ENCODE measurements at regions not wholly inside any gene's neighbourhood (a gene's known extent, or its start where the extent isn't known, plus 50 kb on each side); places are given as distances from the start of the nearest gene placed in this dataset.

DNA sequence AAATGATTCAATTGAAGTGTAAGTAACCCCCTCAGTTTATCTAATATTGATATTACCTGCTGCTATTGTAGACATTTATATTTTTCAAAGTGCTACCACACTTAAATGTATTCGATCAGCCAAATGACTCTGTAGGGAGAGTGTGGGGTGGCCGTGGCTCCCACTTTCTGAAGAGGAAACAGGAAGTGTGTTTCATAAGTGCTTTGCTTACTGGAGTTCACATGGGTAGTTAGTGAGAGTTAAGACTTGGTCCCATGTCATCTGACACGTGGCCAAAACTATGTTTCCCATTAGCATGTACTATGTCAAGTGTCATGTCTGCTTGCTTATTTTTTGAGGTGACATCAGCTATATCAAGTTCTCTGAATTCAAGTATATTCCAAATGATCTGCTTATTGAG is 308.1 kb upstream of the GATB start:
- H3K4me1 Mint-ChIP-seq, result peaks cover 27% of the 10 kb centered on the region
- no peak for DNase-seq (ENCODE audit: low spot score)
- H3K9me3 Mint-ChIP-seq, result no peaks in the 10 kb centered on the region
- H3K27ac ChIP-seq, result no peak overlapping the region
- H3K4me3 Mint-ChIP-seq, result no peak overlapping the region
- no peak overlapping the region for H2AFZ ChIP-seq (replicated peaks)
- no peak overlapping the region for H3K27ac Mint-ChIP-seq
- H3K36me3 Mint-ChIP-seq, result no peaks in the 10 kb centered on the region
- H3K27me3 Mint-ChIP-seq (ENCODE audit: insufficient read depth, low read depth), result peaks cover 4% of the 10 kb centered on the region
- peaks cover 6% of the 10 kb centered on the region for H3K4me1 ChIP-seq
- H3K27me3 ChIP-seq, result no peaks in the 10 kb centered on the region
- H3F3A ChIP-seq (ENCODE audit: low read depth), result no peaks in the 10 kb centered on the region
- no peaks in the 10 kb centered on the region for H4K20me1 ChIP-seq (ENCODE audit: low read depth)
- H3K9ac ChIP-seq, result no peak overlapping the region
- no peaks in the 10 kb centered on the region for H3K36me3 ChIP-seq
- no peak overlapping the region for H3K4me3 ChIP-seq
- H3K4me2 ChIP-seq, result no peak overlapping the region
- TF ChIP-seq EZH2phosphoT487 (IDR thresholded peaks at IDR 0.05) (no peak), CTCF (IDR thresholded peaks at IDR 0.05) (no peak), EZH2 (IDR thresholded peaks at IDR 0.05) (no peak)
- no peaks in the 10 kb centered on the region for H3K9me3 ChIP-seq (ENCODE audit: low read depth)
- no peaks in the 10 kb centered on the region for H3K79me2 ChIP-seq (ENCODE audit: low read depth)

DNA sequence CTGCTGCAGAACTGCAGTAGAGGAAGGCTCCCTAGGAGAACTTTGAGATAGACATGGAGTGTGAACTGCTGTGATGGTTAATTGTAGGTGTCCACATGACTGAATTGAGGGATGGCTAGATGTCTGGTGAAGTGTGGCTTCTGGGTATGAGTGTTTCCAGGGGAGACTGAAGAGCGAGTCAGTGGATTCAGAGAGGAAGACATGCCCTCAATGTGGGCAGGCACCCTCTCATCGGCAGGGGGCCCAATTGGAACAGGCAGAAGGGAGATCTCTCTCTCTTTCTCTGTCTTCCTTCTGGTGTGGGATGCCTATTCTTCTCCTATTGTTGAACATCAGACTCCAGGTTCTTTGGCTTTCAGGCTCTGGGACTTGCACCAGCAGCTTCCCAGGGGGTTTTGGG is 304.7 kb upstream of the GATB start:
- Mint-ChIP-seq H3K36me3 (no peaks in the 10 kb centered on the region), H3K27me3 (ENCODE audit: insufficient read depth, low read depth) (peaks cover 2% of the 10 kb centered on the region), H3K4me3 (no peak overlapping the region), H3K9me3 (no peaks in the 10 kb centered on the region), H3K4me1 (no peaks in the 10 kb centered on the region), H3K27ac (no peak overlapping the region)
- DNase-seq (ENCODE audit: low spot score), result no peak
- no peaks in the 10 kb centered on the region for H3K4me1 ChIP-seq
- no peak overlapping the region for H3K27ac ChIP-seq
- H3K9me3 ChIP-seq (ENCODE audit: low read depth), result no peaks in the 10 kb centered on the region
- no peak overlapping the region for H3K4me2 ChIP-seq
- no peaks in the 10 kb centered on the region for H4K20me1 ChIP-seq (ENCODE audit: low read depth)
- no peak for TF ChIP-seq EZH2 (IDR thresholded peaks at IDR 0.05)
- no peak for TF ChIP-seq EZH2phosphoT487 (IDR thresholded peaks at IDR 0.05)
- TF ChIP-seq CTCF (IDR thresholded peaks at IDR 0.05), result no peak
- no peak overlapping the region for H2AFZ ChIP-seq (replicated peaks)
- no peak overlapping the region for H3K4me3 ChIP-seq
- no peaks in the 10 kb centered on the region for H3F3A ChIP-seq (ENCODE audit: low read depth)
- no peaks in the 10 kb centered on the region for H3K27me3 ChIP-seq
- H3K9ac ChIP-seq, result no peak overlapping the region
- H3K36me3 ChIP-seq, result no peaks in the 10 kb centered on the region
- H3K79me2 ChIP-seq (ENCODE audit: low read depth), result no peaks in the 10 kb centered on the region

DNA sequence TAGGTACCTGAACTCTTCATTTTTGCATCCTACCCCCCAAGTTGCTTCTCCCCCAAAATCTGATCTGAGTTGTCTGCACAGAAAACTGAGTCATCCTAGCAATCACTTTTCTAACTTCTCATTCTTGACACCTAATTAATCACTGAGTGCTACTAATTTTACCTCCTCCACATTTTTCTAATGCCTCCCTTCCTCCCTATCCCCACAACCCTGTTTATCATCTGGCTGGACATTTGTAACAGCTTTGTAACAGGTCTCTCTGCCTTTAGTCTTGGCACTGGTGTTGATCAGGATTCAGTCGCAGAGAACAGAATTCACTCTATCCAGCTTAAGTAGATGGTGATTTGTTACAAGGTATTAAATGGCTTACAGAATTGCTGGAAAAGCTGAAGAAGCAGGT is 303.9 kb upstream of the GATB start:
- no peaks in the 10 kb centered on the region for H4K20me1 ChIP-seq (ENCODE audit: low read depth)
- no peaks in the 10 kb centered on the region for H3K4me1 ChIP-seq
- H3K27ac Mint-ChIP-seq, result no peak overlapping the region
- H3K9me3 ChIP-seq (ENCODE audit: low read depth), result no peaks in the 10 kb centered on the region
- no peaks in the 10 kb centered on the region for H3K36me3 Mint-ChIP-seq
- H3K27ac ChIP-seq, result no peak overlapping the region
- no peaks in the 10 kb centered on the region for H3K79me2 ChIP-seq (ENCODE audit: low read depth)
- H3K27me3 ChIP-seq, result no peaks in the 10 kb centered on the region
- H3K27me3 Mint-ChIP-seq (ENCODE audit: insufficient read depth, low read depth), result no peaks in the 10 kb centered on the region
- H3K9ac ChIP-seq, result no peak overlapping the region
- H3F3A ChIP-seq (ENCODE audit: low read depth), result no peaks in the 10 kb centered on the region
- no peak overlapping the region for H2AFZ ChIP-seq (replicated peaks)
- no peak overlapping the region for H3K4me3 Mint-ChIP-seq
- TF ChIP-seq CTCF (IDR thresholded peaks at IDR 0.05) (no peak), EZH2 (IDR thresholded peaks at IDR 0.05) (no peak), EZH2phosphoT487 (IDR thresholded peaks at IDR 0.05) (no peak)
- no peak overlapping the region for H3K4me3 ChIP-seq
- H3K36me3 ChIP-seq, result no peaks in the 10 kb centered on the region
- no peaks in the 10 kb centered on the region for H3K4me1 Mint-ChIP-seq
- DNase-seq (ENCODE audit: low spot score), result no peak
- H3K4me2 ChIP-seq, result no peak overlapping the region
- H3K9me3 Mint-ChIP-seq, result no peaks in the 10 kb centered on the region

GRCh38 chr4:152064282-152064681 is 303.5 kb upstream of the GATB start:
- no peak overlapping the region for H3K27ac Mint-ChIP-seq
- H3K36me3 Mint-ChIP-seq, result no peaks in the 10 kb centered on the region
- no peaks in the 10 kb centered on the region for H3K27me3 Mint-ChIP-seq (ENCODE audit: insufficient read depth, low read depth)
- Histone ChIP-seq H3K79me2 (ENCODE audit: low read depth) (no peaks in the 10 kb centered on the region), H3K4me3 (no peak overlapping the region), H4K20me1 (ENCODE audit: low read depth) (no peaks in the 10 kb centered on the region), H3K27ac (no peak overlapping the region), H3K4me1 (no peaks in the 10 kb centered on the region), H3K27me3 (no peaks in the 10 kb centered on the region), H3K4me2 (no peak overlapping the region), H3K36me3 (no peaks in the 10 kb centered on the region), H2AFZ (replicated peaks) (no peak overlapping the region), H3K9me3 (ENCODE audit: low read depth) (no peaks in the 10 kb centered on the region), H3K9ac (no peak overlapping the region), H3F3A (ENCODE audit: low read depth) (no peaks in the 10 kb centered on the region)
- H3K9me3 Mint-ChIP-seq, result no peaks in the 10 kb centered on the region
- TF ChIP-seq EZH2 (IDR thresholded peaks at IDR 0.05) (no peak), EZH2phosphoT487 (IDR thresholded peaks at IDR 0.05) (no peak), CTCF (IDR thresholded peaks at IDR 0.05) (no peak)
- no peaks in the 10 kb centered on the region for H3K4me1 Mint-ChIP-seq
- no peak for DNase-seq (ENCODE audit: low spot score)
- no peak overlapping the region for H3K4me3 Mint-ChIP-seq
